Omental fat pad (tissue), 3 donors: ENCODE measurements at regions not wholly inside any gene's neighbourhood (a gene's known extent, or its start where the extent isn't known, plus 50 kb on each side); places are given as distances from the start of the nearest gene placed in this dataset.

Experiments
- ATAC-seq: fragments of 150-250 bp; one replicate; pipeline ENCODE4 v1.9.1; 2016; ENCODE audit warnings: mild to moderate bottlenecking, moderate library complexity; ENCODE audit not compliant: low FRiP score
- DNase-seq: peaks from one replicate; pipeline ENCODE4 v3.0.0-alpha.2; 2019; ENCODE audit warnings: low spot score
- CTCF ChIP-seq, 3 donors: fragments of 450-650 bp; IDR thresholded peaks; one replicate each; pipeline ENCODE4 v1.5.1; 2016 to 2017; ENCODE audit warnings: antibody characterized with exemption in 3 of 3, mild to moderate bottlenecking in 3 of 3, moderate library complexity in 2 of 3

- TF ChIP-seq CTCF (IDR thresholded peaks at IDR 0.05), result no peak
- DNase-seq, result no peak
- no peak for ATAC-seq
Observed at GRCh38 chr9:105854783-105855724, 160.7 kb downstream of the TMEM38B start.

GRCh38 chr9:105855987-105856386 lies 161.6 kb downstream of the TMEM38B start:
- no peak for TF ChIP-seq CTCF (IDR thresholded peaks at IDR 0.05)
- DNase-seq (no peak), ATAC-seq (no peak)

- TF ChIP-seq CTCF (IDR thresholded peaks at IDR 0.05), result no peak
- no peak for ATAC-seq
- no peak for DNase-seq
Observed at GRCh38 chr9:105858006-105858690, 163.8 kb downstream of the TMEM38B start.

- ATAC-seq, result no peak
- TF ChIP-seq CTCF (IDR thresholded peaks at IDR 0.05), result no peak
- no peak for DNase-seq
Observed at GRCh38 chr9:105858877-105859276, 164.5 kb downstream of the TMEM38B start.

GRCh38 chr9:105859428-105860091 lies 165.2 kb downstream of the TMEM38B start:
- DNase-seq (no peak), ATAC-seq (no peak)
- TF ChIP-seq CTCF (IDR thresholded peaks at IDR 0.05), result no peak

GRCh38 chr9:105860516-105860915 lies 166.2 kb downstream of the TMEM38B start:
- TF ChIP-seq CTCF (IDR thresholded peaks at IDR 0.05), result no peak
- DNase-seq (no peak), ATAC-seq (no peak)
